ENCODE measurements at regions not wholly inside any gene's neighbourhood (a gene's known extent, or its start where the extent isn't known, plus 50 kb on each side); places are given as distances from the start of the nearest gene placed in this dataset.

- DNase-seq (ENCODE audit: low read depth in 1 of 2, low spot score in 1 of 2), result no peak
- ATAC-seq, result no peak
- H3K27ac ChIP-seq, result no peak overlapping the region
- no peak overlapping the region for H3K4me3 ChIP-seq
- no peaks in the 10 kb centered on the region for H3K9me3 ChIP-seq
- TF ChIP-seq KDM5A (IDR thresholded peaks at IDR 0.05) (no peak), EHF (CRISPR knock-in tag; IDR thresholded peaks at IDR 0.05) (no peak), BHLHE40 (IDR thresholded peaks at IDR 0.05; ENCODE audit: low read depth, low read length) (no peak)
- H3K4me1 ChIP-seq, result no peaks in the 10 kb centered on the region
- no peak overlapping the region for H3K4me2 ChIP-seq
- no peak for FAIRE-seq
- CTCF ChIA-PET, result no interaction called here
- POLR2A ChIA-PET, result no interaction called here
These were observed 465.7 kb downstream of the DTWD2 start for GRCh38 chr5:118522626-118523025.

DNA sequence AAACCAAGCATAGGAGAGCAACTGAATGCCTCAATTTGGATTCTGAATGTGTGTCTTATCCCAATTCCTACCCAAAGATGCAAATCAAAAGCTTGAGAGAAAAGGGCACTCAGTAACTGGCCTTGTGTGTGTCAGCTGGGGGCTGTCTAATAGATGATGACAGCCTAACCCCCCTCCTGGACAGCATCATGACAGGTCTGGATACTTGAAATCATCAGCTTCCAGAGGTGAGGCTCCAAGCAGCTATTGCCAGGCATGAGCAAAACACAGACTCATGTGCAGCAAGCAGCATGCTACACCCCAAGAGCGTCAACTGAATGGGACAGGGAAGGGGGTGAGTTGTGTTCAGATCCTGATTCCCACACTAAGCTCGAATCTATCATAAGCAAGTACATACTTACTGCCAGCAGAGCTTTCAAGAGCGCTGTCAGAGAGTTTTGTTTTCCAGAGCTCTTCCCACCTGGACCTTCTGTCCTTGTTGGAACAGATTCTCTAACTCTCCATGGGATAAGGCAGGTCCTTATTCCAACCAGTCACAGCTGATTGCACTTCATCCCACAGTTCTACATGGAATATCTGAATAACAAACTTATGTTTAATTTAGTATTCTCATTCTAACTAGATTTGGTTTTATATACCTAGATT is 467.5 kb downstream of the DTWD2 start:
- ATAC-seq (no peak), FAIRE-seq (no peak), DNase-seq (ENCODE audit: low read depth in 1 of 2, low spot score in 1 of 2) (no peak)
- ChIA-PET CTCF (interaction anchor here (0.8 to 1.1 kb wide), 2 partner anchors 8 to 271 kb away, joined by 3 to 4 read pairs; no protein-coding TSS in a partner anchor), POLR2A (no interaction called here)
- no peak for TF ChIP-seq HOXA7 (CRISPR knock-in tag; IDR thresholded peaks at IDR 0.05)
- no peak for TF ChIP-seq ZFP36 (IDR thresholded peaks at IDR 0.05; ENCODE audit: borderline replicate concordance, partially characterized antibody)
- no peak for TF ChIP-seq RARB (CRISPR knock-in tag; IDR thresholded peaks at IDR 0.05)
- H3K27ac ChIP-seq, result no peak overlapping the region
- H3K9me3 ChIP-seq, result no peaks in the 10 kb centered on the region
- no peak overlapping the region for H3K4me3 ChIP-seq
- no peaks in the 10 kb centered on the region for H3K4me1 ChIP-seq
- 0% methylated on average over 3 of the region's 3 CpGs for WGBS (ENCODE audit: missing lambda C conversion rate)
- H3K4me2 ChIP-seq, result no peak overlapping the region

DNA sequence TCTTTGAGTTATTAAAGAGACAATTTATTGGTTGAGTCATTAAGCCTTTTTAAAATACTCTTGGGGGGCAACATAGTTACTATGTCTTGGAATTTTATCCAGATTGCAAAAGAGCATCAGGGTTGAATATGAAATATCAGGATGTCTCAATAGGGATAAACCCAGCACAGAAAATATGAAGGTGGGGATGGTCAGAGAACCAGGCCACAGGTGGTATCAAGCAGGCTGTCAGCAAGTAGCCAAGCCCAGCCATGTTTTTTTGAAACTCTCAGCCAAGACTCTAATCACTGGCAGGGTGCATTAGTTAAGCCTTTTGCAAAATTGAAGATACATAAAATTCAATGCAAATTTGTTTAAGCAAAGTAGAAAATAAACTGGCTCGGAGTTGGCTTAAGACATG is 468.9 kb downstream of the DTWD2 start:
- no peak overlapping the region for H3K27ac ChIP-seq
- CTCF ChIA-PET, result no interaction called here
- no peak overlapping the region for H3K4me3 ChIP-seq
- FAIRE-seq (no peak), DNase-seq (ENCODE audit: low read depth in 1 of 2, low spot score in 1 of 2) (no peak), ATAC-seq (no peak)
- no peaks in the 10 kb centered on the region for H3K9me3 ChIP-seq
- 0% methylated on average over 1 of the region's 1 CpG for WGBS (ENCODE audit: missing lambda C conversion rate)
- TF ChIP-seq EP300 (IDR thresholded peaks at IDR 0.05) (no peak), FOXS1 (CRISPR knock-in tag; IDR thresholded peaks at IDR 0.05) (no peak), HDAC2 (IDR thresholded peaks at IDR 0.05) (no peak), E2F6 (IDR thresholded peaks at IDR 0.05; ENCODE audit: borderline replicate concordance, low read depth) (no peak), JUNB (IDR thresholded peaks at IDR 0.05) (no peak), FOSL2 (IDR thresholded peaks at IDR 0.05) (no peak), FOSL2 (CRISPR knock-in tag; IDR thresholded peaks at IDR 0.05) (no peak), CHD4 (IDR thresholded peaks at IDR 0.05; ENCODE audit: borderline replicate concordance) (no peak), HEYL (CRISPR knock-in tag; IDR thresholded peaks at IDR 0.05) (no peak), NPAS2 (CRISPR knock-in tag; IDR thresholded peaks at IDR 0.05; ENCODE audit: borderline replicate concordance) (no peak), RNF2 (IDR thresholded peaks at IDR 0.05; ENCODE audit: borderline replicate concordance, low read depth) (no peak), TFCP2L1 (CRISPR knock-in tag; IDR thresholded peaks at IDR 0.05) (no peak), RCOR1 (IDR thresholded peaks at IDR 0.05; ENCODE audit: low read depth, low read length) (no peak)
- no peak overlapping the region for H3K4me2 ChIP-seq
- POLR2A ChIA-PET, result no interaction called here
- no peaks in the 10 kb centered on the region for H3K4me1 ChIP-seq

DNA sequence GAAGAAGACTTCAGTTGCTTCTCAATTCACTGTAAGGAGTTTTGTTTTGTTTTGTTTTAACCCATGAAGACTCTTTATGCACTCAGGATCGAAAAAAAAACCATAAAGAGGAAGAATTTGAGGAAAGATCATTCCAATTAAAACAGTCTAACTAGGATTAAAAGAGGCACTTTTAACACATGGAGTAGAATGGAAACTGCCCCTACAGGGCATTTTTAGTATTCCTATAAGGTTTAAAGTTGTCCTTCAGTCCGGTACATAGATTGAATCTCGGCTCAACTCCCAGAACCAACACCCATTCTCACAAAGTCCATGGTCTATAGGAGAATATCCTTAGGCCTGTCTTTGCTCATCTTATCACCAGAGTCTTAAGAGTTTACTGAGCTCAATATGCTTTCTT is 469.6 kb downstream of the DTWD2 start:
- TF ChIP-seq FOXS1 (CRISPR knock-in tag; IDR thresholded peaks at IDR 0.05) (no peak), NR3C1 (IDR thresholded peaks at IDR 0.05) (no peak), GATA3 (IDR thresholded peaks at IDR 0.05; ENCODE audit: borderline replicate concordance) (no peak)
- H3K4me2 ChIP-seq, result no peak overlapping the region
- ATAC-seq (no peak), FAIRE-seq (no peak), DNase-seq (ENCODE audit: low read depth in 1 of 2, low spot score in 1 of 2) (no peak)
- H3K4me1 ChIP-seq, result no peaks in the 10 kb centered on the region
- ChIA-PET POLR2A (no interaction called here), CTCF (no interaction called here)
- 7% methylated on average over 3 of the region's 3 CpGs for WGBS (ENCODE audit: missing lambda C conversion rate)
- no peak overlapping the region for H3K4me3 ChIP-seq
- H3K27ac ChIP-seq, result no peak overlapping the region
- H3K9me3 ChIP-seq, result no peaks in the 10 kb centered on the region
